NCI-H510A treated with DMSO at 0.1 percent for 48 hours (cell line): ENCODE measurements at regions not wholly inside any gene's neighbourhood (a gene's known extent, or its start where the extent isn't known, plus 50 kb on each side); places are given as distances from the start of the nearest gene placed in this dataset.

ENCODE experiments used
- DNase-seq: peaks from one replicate; lab custom pipeline; 2025; lab: John Stamatoyannopoulos, UW

DNA sequence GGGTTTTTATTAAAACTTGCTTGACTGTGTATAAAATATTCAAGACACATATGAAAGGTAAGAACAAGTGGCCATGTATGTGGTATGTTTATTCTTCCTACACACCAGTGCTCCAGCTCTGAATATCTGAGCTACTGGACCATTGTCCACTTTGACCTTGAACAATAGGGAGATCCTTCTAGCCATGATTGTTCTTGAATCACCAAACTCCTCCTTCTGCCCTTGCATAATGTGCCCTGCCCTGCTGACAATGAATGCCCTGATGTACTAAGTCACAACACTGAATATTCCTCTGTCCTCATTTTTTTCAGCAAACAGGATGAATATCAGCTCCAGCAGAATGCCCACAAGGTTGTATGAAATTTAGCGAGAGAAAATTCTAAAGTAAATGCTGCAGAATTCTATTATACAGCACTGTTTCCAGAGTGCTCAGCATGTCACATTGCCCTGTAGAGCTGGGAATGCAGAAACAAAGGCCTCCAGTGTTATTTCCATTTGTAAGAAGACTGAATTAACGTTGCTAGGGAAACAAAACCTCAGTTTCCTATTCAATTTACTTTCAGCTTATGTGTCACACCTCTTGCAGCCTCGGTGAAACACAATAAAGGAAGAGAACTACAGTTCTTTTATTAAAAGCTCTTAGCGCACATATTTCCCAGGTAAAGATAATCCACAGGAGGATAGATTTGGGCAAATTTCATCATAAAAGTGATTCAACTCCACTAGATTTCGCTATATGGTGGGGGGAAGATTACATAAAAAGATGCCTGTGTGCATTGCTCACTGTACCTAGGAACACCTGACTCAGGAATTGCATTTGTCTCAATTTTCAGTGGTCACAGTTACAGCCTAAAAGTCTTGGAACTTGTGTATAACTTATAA is 187.4 kb upstream of the ATP1B1 start:
- no peak for DNase-seq

DNA sequence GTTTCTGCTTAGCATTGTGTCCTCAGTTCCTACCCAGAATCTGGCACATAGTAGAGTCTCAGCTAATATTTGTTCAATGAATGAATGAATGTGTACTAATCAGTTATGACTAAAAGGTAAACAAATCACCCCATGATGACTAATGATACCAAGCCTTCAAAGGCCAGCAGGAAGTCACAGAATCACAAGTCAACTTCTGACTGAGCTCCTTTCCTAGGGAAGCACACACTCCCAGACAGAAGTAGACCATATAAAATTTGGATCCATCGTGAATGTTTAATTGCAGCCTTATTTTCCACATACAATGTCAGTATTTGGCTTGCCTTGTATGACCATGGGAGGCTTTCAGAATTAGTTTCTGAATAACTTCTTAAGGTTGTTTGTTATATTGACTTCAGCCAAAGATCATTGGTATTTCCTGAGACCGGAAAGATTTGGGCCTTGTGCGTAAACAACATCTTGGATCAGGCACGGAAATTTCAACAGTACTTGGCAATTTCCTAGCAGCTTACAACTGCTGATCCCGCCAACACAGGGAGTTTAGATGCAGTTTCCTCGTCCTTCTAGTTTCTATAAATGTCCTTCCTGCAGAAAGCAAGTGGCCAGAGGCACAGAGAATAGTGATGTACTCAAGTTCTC is 185.9 kb upstream of the ATP1B1 start:
- DNase-seq: no peak

DNA sequence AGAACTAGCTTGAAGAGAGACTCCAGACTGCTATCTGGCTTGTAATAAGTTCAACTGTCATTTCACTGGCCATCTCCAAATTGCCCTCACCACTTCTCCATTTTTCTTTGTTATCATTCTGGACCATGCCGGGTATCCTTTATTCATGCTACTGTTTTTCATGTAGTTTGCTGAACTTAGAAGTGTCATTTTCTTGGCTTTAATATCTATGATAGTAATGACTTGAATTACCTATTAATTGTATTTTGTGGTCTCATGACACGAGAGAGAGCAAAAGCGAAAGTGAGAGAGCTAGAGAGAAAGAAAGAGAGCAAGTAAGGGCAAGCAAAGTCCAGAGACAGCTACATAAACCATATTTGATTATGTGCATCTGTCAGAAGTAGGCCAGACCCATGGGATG is 184.9 kb upstream of the ATP1B1 start:
- DNase-seq: no peak

DNA sequence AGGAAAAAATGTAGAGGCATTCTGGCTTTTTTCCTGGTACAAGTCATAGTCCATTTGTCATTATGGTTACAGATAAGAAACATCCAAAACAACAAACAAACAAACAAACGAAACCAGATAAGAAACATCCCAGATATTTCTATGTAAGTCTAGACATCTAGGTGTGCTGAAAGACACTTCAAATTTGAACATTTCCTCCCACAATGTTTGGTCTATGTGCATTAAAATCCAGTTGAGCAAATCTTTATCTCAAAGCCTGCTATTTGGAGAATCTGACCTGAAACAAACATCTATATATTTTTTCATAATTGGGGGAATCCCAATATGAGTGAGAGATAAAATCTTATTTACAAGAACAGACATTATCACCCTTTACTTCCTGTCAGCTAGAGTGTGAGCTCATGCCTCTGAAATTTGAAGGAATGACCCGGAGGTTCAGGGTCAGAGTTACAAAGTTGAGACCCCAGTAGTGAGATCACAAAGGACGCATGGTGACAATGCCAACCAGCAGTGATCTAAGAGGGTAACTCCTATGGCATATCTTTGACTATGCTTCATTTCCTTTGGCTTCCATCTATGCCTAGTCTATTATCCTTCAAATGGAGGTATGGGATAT is 182.9 kb upstream of the ATP1B1 start:
- no peak for DNase-seq

DNA sequence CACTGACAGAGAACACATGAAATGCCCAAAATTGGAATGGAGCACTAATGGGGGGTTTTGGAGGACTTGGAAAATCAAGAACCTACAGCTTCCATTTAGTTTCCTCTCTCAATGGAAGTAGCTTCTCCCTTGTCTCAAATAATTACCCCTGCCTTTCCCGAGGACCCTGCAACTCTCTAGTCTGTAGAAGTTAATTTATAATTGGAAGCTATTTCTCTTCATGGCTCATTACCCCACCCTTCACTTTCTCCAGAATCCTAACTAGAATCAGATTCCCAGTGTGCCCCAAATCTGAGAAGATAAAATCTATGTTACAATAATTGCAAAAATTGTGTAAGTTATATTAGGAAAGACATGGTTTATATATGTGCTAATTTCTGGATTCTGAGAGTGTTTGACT is 181.5 kb upstream of the ATP1B1 start:
- DNase-seq: no peak

DNA sequence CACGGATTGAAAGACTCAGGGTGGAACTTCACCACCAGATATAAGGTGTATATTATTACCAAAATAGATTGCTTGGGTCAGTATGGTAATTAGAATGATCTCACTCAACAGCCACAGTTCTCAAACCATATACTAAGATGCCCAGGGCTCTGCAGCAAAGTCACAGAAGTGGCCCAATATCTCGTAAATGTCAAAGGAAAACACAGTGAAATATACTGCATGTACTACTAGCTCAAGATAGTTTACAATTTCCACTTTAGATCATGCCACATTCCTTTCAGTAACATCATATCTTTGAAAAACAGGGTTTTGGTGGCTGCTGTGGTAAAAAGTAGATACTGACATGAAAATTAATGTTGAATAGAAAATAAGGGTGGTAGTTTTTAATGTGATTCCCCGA is 180.3 kb upstream of the ATP1B1 start:
- DNase-seq: no peak

GRCh38 chr1:168932539-168932938 is 174.0 kb upstream of the ATP1B1 start:
- no peak for DNase-seq

DNA sequence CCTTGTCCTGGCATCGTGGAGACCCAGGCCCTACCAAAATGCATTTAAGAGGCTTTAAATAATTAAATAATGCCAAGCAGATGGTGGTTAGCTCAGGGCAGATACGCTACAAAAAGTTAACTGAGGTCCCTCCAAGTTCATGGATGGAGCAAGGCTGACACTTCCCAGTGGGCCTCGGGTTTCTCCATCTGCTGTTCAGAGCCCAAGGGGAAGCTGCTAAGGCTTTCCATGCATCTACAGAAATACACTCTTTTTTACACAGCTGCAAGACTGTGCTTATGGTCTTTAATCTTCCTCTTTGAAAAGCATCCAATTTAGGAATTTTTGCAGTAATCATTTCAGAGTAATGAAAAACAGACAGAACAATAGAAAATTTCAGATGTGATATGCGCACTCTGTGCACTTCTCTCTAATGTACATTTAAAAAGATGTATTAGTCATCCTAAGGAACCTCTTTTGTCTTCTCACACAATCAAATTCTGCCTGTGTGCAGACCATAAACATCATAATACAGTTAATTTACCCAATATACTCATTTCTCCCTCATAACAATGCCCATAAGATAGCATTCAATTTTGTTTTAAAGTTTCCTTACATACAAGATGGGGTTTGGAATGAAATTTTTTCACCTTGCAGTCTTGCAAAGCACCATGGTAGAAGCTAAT is 173.2 kb upstream of the ATP1B1 start:
- DNase-seq: no peak

- DNase-seq: no peak
Measured at GRCh38 chr1:168939110-168939946, 167.2 kb upstream of the ATP1B1 start.

GRCh38 chr1:168939947-168940223 is 166.6 kb upstream of the ATP1B1 start:
- no peak for DNase-seq

- no peak for DNase-seq
Measured at GRCh38 chr1:168941640-168942039, 164.8 kb upstream of the ATP1B1 start.

DNA sequence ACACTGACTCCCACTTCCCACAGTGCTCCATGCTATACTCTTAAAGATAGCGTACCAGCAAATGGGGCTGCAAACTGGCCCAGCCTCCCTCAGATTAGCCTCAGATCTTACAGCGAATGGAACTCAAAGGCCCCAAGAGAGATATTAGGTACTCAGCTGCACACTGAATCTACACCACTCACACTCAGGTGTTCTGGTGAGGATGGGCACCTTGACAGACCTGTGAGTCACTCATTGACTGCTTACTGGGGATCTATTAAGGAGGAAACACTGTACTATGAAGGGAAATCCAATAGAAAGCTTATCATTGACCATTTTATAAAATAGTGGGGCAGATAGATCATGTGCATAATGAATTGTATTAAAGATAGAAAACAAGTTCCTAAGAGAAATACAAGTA is 164.3 kb upstream of the ATP1B1 start:
- no peak for DNase-seq

DNA sequence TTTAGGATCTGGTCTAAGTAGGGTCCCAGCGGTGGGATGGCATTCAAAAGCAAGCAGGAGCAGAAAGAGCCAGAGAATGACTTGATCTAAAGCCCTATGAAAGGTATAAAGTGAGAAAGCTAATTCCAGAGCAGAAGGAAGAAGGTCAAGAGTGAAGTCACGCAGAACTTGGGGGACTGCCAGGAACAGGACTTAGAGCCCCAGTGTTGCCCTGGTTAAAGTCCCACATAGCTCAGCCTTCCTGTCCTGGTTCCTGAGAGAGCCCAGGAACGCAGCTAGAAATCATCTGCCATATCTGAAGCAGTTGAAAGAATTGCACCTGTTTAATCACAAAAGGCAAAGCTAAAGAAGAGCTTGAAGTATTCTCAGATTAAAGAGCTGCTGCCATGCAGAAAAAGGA is 160.6 kb upstream of the ATP1B1 start:
- no peak for DNase-seq

GRCh38 chr1:168947041-168947440 is 159.4 kb upstream of the ATP1B1 start:
- no peak for DNase-seq

DNA sequence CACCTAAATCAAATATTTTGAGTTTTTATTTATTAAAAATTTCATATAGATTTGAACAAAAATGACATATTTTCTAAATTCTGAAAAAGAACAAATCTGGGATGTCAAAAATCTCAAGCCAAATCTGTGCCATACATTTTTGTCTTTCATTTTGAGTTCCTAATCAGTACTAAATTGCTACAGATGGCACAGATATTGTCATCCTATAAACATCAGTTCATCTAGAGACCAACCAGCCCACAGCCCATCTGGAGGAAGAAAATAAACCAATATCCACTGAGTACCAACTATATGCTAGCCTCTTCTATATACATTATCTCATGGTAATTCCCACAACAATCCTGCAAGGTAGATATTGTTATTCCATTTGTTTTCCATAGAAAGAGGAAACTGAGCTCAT is 156.8 kb upstream of the ATP1B1 start:
- DNase-seq: no peak

DNA sequence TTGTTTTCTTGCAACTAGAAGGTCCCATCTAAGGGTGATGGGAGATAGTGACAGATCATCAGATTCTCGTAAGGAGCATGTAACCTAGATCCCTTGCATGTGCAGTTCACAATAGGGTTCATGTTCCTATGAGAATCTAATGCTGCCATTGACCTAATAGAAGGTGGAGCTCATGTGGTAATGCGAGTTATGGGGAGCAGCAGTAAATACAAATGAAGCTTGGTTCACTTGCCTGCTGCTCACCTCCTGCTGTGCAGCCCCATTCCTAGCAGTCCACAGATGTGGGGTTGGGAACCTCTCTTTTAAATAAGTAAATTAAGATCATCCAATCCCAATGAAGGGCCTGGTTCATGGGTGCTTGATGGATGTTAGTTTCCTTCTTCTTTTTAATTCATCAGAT is 148.7 kb upstream of the ATP1B1 start:
- DNase-seq: no peak

DNA sequence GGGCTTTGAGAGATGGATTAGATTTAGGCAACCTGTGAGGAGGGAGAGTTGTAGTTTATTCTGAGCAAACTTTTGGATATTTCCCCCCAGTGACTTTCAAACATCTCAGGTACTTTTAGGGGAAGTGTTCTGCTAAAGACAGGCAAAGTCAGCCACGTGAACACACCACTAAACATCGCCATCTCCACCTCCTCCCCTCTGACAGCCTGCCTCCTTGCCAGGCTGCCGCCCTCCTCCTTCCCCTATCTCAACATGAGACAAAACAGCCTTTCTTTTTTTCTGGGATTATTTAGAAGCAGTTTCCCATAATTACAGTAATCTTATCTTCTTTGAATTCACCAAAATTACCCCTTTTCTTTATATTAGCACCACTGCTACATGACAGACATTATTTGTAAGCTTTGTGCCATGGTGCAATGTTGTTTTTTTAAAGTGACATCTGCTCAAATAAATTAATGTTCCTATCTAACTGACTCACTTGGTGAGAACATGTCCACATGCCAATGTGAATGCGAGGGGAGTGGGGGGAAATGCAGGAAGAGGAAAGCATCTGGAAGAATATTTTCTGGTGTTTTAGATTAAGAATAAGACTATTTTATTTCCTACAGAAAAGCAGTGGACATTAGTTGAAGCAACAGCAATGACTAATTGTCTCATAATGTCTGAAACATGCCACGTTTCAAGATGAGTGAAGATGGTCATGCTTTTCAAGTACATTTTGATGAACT is 147.8 kb upstream of the ATP1B1 start:
- DNase-seq: no peak

- no peak for DNase-seq
Measured at GRCh38 chr1:168959382-168959781, 147.1 kb upstream of the ATP1B1 start.

GRCh38 chr1:168960114-168960513 is 146.4 kb upstream of the ATP1B1 start:
- DNase-seq: no peak

DNA sequence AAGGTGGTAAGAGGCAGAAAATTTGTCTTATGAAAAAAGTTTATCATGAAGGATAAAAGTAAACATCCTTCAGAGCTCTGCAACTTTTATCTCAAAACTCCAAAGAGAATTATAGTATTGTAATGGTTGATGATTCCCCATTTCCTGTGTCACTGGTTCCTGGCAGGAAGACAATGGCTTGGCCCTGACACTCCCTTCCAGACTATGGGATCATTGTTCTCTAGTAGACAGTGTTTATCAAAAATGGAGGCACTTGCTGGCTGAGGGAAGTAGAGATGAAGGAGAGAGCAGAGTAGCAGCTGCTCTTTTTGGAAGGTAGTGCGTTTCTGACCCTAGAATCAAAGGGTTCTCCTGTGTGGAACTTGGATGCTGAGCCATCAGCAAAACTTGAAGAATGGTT is 145.9 kb upstream of the ATP1B1 start:
- no peak for DNase-seq

DNA sequence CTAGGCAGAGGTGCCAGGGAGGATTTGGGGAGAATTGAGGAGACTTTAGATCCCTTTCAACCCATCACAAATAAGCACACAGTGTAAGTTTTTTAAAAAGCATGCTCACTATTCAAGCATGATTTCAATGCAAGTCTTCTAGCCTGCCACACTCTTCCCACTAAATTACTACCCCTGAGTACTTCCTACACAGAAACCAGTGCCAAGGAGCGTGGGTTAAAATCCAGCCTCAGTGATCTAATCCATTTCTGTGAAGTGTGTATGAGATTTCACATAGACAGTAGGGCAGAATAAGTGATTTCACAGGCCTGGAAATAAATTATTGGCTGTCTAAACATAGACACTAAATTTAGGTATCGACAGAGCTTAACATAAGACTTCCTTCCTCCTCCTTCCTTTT is 142.9 kb upstream of the ATP1B1 start:
- no peak for DNase-seq
